ENCODE measurements at regions not wholly inside any gene's neighbourhood (a gene's known extent, or its start where the extent isn't known, plus 50 kb on each side); places are given as distances from the start of the nearest gene placed in this dataset.

DNA sequence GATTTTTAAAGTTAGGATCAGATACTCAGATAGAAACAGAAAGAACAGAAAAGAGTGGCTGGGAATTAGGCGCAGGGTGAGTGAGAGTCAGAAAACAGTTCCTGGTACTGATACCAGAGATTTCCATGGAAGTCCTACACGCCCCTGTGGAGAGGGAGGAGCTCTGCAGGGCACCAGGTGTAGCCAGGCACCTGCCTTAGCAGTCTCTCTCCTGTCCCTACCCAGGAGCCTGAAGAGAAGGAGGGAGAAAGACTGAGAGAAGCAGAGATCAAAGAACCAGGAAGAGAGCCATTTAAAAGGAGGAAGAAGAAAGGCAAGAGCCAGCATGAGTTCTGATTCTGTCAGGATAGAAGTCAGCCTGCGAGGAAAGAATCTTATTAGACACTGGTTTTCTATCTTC, 65.0 kb downstream of the CBLN1 start:
- no peak for DNase-seq (ENCODE audit: low read depth)

- DNase-seq (ENCODE audit: low read depth): no peak
These were observed 68.0 kb downstream of the CBLN1 start for GRCh38 chr16:49213594-49213993.

DNA sequence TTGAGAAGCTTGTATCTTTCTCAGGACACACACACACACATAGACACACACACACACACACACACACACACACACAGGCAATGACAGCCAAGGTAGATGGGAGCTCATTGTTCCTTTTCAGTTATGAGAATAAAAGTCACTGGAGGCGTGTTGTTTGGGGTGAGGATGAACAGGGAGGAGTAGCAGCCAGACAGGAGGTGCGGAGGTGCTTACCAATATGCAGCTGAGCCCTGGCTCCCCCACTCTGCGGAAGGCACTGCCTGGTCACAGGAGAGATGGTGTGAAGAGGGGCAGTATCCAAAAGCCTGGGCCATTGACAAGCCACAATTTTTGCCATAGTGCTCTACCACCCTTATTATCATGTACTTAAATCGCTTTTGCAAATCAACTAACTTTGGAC, 77.4 kb downstream of the CBLN1 start:
- DNase-seq (ENCODE audit: low read depth): no peak

DNA sequence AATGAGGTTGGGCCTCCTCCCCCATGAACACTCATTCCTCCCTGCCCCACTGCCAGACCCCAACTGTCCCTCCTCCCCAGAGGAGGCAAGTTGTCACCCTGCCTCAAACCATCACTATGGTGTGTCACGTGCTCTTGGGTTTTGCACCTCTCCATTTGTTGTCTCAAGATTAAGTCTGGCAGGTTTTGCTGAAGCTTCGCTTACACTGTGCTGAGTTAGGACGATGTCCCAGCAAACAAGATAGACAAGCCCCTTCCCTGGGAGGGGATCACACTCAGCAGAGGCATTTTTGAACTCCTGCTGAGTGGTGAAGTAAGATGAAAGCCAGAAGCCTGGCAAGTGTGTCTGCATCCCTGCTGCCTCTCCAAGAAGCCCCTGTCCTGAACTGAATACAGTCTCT, 78.3 kb downstream of the CBLN1 start:
- no peak for DNase-seq (ENCODE audit: low read depth)

DNA sequence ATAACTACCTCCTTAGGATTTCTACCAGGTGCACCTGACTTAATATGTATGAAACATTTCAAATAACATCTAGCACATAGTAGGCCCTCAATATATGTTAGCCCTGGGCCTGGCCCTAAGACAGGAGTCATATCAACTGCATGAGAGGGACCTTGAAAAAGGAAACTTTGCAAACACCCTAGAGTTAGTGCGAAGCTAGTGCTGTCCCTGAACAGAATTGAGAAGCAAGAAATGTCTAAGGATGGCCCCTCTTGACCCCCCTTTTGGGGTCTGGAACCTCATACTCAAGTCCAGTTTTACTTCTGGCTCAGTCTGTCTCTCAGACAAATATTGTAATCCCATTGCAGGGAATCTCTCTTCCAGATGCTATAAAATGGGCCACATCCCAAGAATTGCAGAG, 80.5 kb downstream of the CBLN1 start:
- DNase-seq (ENCODE audit: low read depth): no peak

GRCh38 chr16:49200223-49200820, 81.3 kb downstream of the CBLN1 start:
- DNase-seq (ENCODE audit: low read depth): no peak

DNA sequence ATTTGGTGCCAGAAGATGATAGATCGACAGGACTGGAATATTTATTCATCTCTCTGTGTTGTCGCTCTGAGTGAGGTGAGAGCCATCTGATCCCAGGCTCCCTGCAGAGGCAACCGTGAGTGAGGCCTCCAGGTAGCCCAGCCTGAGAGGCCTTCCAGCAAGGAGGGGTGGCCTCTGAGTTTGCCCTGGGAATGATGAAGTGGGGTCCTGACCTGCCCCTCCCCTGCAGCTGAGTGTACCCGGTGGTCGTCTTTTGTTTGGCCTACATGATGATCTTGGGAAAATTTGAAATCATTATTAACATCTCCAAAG, 86.4 kb downstream of the CBLN1 start:
- no peak for DNase-seq (ENCODE audit: low read depth)

- no peak for DNase-seq (ENCODE audit: low read depth)
These were observed 87.0 kb downstream of the CBLN1 start for GRCh38 chr16:49194537-49195236.

DNA sequence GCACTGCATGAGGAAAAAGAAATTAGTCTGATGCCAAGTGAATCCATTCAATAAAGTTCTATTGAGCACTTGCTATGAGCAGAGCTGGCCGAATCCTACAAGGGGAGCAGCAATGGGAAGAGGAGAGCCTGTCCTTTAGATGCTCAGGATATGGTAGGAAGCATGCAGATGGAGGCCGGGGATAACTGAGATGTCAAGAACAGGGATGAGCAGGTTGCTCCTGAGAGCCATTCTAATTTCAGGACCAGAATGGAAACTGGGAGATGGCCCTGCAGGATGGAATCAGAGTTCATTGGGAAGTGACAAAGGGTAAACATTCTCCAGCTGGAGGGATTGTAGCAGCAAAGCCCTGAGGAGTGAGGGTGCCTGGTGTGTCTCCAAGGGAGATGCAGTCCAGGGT, 88.0 kb downstream of the CBLN1 start:
- no peak for DNase-seq (ENCODE audit: low read depth)

- DNase-seq (ENCODE audit: low read depth): no peak
These were observed 92.4 kb downstream of the CBLN1 start for GRCh38 chr16:49189286-49189685.

- no peak for DNase-seq (ENCODE audit: low read depth)
These were observed 97.7 kb downstream of the CBLN1 start for GRCh38 chr16:49183911-49184310.

- DNase-seq (ENCODE audit: low read depth): no peak
These were observed 99.7 kb downstream of the CBLN1 start for GRCh38 chr16:49181791-49182518.

- no peak for DNase-seq (ENCODE audit: low read depth)
These were observed 101.8 kb downstream of the CBLN1 start for GRCh38 chr16:49179714-49180330.

- no peak for DNase-seq (ENCODE audit: low read depth)
These were observed 113.5 kb downstream of the CBLN1 start for GRCh38 chr16:49168126-49168525.

DNA sequence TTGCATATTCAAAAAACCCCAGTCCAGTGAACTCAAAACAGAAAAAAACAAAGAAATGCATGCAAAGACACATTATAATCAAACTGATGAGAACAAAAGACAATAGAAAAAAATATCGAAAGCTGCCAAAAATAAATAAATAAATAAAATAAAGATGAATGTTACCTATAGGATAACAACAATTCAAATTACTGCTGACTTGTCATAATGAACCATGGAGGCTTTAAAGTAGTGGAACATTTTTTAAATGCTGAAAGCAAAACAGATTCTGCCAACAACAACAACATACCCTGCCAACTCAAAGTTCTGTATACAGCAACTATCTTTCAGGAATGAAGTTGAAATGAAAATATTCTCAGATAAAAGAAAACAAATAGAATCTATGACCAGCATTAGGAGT, 116.6 kb downstream of the CBLN1 start:
- DNase-seq (ENCODE audit: low read depth): no peak

GRCh38 chr16:49161191-49161590, 120.4 kb downstream of the CBLN1 start:
- DNase-seq (ENCODE audit: low read depth): no peak

DNA sequence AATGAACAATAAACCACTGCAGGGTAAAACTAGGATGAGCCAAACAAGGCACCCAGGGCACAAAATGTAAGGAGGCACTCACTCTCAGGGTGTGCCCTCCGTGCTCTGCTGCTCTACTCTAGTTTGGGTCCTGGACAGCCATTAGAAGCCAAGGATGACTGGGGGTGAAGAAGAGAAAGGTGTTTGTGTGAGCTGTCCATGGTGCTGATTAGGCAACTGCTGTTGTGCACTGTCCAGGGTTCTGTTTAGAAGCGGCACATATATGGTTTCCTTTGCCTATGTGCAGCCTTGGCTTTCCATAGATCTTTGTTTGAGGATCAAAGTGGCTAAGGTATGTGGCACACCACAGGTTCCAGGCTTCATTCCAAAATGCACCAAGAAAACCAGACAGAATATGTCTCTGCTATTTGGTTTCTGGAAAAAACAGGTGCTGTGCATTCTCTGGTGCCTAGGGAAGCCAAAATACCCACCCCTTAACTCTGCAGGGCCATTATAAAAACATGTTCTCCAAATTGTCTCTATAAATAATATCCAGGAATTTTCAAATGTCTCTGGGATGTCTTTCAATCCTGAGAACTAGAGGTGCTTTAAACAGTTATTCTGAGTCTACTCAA, 123.5 kb downstream of the CBLN1 start:
- peak; percentile 0 for DNase-seq (ENCODE audit: low read depth)

DNA sequence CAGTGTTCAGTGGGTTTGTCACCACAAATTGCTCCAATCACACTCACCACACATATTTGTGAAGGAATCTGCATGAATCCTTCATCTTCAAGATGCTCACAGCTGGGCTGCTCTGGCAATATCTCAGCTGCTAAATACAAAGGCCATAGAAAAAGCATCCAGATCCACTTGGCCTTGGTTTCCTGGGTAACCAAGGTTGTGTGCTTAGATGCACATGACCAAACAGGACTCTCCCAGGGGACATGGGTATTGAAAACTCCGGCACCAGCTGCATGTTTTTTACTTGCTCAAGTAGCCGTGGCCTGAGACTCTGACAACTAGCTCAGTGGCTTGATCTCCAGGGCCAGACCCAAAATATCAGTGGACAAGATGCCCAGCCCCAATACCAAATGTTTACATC, 131.3 kb downstream of the CBLN1 start:
- no peak for DNase-seq (ENCODE audit: low read depth)

- DNase-seq (ENCODE audit: low read depth): no peak
These were observed 133.2 kb downstream of the CBLN1 start for GRCh38 chr16:49148410-49148809.

- DNase-seq (ENCODE audit: low read depth): no peak
These were observed 141.0 kb downstream of the CBLN1 start for GRCh38 chr16:49140618-49141017.

DNA sequence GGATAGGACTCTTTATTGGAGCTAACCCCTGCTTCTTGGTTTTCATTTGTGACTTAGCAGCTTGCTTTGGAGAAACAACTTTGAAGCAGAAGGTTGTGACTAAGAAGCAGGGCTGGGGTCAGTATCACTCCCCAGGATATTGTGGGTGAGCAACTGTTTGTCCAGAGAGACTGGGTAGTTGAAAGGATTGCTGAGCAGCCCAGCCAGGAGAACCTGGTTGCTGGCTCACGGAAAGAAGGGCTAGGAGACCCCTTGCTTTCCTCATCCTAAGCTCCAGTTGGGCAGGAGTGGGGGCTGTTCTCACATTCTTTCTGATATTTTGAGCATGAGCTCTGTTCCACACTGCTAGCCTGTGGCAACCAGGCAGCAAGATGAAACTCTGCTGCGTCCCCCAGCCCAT, 151.2 kb downstream of the CBLN1 start:
- no peak for DNase-seq (ENCODE audit: low read depth)

DNA sequence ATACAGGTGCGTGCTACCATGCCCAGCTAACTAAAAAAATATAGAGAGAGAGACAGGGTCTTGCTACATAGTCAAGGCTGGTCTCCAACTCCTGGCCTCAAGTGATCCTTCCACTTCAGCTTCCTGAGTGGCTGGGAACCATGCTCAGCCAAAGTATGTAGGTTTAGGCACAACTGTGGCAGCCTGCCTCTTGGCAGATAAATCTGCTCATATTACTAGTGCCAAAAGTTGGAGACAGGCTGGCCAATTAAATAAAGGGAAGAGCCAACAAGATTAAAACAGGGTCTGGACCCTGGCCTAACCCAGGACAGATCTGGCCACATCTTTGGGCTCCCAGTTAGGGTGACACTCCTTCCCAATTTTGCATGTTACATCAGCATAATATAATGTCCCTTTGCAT, 151.7 kb downstream of the CBLN1 start:
- DNase-seq (ENCODE audit: low read depth): no peak
